ENCODE measurements at regions not wholly inside any gene's neighbourhood (a gene's known extent, or its start where the extent isn't known, plus 50 kb on each side); places are given as distances from the start of the nearest gene placed in this dataset.
"Not testable (repeated sequence)": the region's sequence is repeated elsewhere in the genome, so short reads cannot be mapped to it uniquely, and the experiment has no call there.

GRCh38 chr15:59794229-59794886 is 105.2 kb upstream of the BNIP2 start:
- ChIA-PET POLR2A (no interaction called here), CTCF (no interaction called here)

GRCh38 chr15:59792359-59792758 is 103.2 kb upstream of the BNIP2 start:
- CTCF ChIA-PET = no interaction called here
- POLR2A ChIA-PET = no interaction called here

- ChIA-PET CTCF (no interaction called here), POLR2A (no interaction called here)
Measured at GRCh38 chr15:59791755-59792154, 102.6 kb upstream of the BNIP2 start.

DNA sequence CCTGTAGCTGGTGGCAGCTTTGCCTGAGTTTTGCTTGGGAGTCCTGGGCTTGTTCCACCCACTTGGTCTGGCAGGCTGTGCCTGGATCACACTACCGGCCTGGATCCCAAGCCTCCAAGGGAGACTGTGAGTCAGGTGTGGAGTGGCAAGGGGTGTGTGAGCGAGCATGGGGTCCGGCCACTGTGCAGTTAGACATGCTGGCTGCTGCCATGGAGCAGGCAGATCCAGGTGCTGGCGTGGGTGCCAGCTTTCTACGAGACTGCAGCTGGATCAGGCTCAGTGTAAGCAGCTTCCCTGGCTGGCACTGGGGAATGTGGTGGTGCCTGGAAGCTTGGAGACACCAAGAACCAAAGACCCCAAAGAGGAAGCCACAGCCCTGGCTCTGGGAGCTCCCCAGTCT is 102.0 kb upstream of the BNIP2 start:
- POLR2A ChIA-PET = no interaction called here

DNA sequence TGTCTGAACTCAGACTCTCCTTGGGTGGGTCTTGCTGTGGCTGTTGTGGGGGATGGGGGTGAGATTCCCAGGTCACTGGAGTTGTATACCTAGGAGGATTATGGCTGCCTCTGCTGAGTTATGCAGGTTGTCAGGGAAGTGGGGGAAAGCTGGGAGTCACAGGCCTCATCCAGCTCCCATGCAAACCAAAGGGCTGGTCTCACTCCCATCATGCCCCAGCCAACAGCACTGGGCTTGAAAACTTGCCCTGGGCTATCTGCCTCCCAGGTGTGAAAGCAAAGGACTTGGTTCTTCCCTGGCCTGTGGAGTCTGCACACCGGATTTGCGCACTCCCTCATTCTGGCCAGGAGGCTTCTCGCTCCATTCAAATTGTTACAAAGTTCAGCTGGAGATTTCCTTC is 97.3 kb upstream of the BNIP2 start:
- POLR2A ChIA-PET, CTCF ChIA-PET: not testable (repeated sequence)

More for the DNA sequence above, 102.0 kb upstream of the BNIP2 start:
- CTCF ChIA-PET = no interaction called here

DNA sequence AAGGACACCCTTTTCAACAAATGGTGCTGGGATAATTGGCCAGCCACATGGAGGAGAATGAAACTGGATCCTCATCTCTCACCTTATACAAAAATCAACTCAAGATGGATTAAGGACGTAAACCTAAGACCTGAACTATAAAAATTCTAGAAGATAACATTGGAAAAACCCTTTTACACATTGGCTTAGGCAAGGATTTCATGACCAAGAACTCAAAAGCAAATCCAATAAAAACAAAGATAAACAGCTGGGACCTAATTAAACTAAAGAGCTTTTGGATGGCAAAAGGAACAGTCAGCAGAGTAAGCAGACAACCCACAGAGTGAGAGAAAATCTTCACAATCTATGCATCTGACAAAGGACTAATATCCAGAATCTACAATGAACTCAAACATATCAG is 96.9 kb upstream of the BNIP2 start:
- CTCF ChIA-PET, POLR2A ChIA-PET: not testable (repeated sequence)

GRCh38 chr15:59783774-59784520 is 94.8 kb upstream of the BNIP2 start:
- POLR2A ChIA-PET, CTCF ChIA-PET: not testable (repeated sequence)

- ChIA-PET CTCF (no interaction called here), POLR2A (no interaction called here)
Measured at GRCh38 chr15:59779110-59779509, 90.0 kb upstream of the BNIP2 start.

DNA sequence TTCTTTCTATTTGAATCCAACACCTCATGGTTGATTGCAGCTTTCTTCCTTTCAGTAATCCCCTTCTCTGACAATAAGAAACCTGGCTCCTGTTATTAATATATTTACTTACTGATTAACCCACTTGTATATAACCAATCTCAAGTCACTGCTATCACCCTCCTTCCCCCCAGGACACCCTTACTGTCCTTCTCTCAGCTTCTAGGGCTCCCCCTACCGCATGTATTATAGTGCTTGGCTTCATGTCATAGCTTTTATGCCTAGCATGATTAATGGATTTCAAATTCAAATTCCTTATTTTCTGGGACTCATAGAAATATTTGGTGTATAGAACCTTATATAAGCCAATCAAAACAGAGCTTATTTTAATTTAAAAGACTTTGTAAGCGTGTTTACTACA is 75.7 kb upstream of the BNIP2 start:
- POLR2A ChIA-PET = no interaction called here
- CTCF ChIA-PET = no interaction called here

DNA sequence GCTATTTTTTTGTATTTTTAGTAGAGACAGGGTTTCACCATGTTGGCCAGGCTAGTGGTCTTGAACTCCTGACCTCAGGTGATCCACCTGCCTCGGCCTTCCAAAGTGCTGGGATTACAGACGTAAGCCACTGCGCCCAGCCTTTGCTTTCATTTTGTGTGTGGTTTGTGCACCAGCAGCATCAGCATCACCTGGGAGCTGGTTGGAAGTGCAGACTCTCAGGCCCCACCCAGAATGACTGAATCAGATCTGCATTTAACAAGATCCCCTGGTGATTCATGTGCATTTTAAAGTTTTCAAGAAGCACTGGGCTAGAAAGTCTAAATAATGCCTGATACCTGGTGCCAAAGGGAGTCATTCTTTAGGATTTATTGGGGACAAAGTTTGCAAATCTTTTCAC is 73.4 kb upstream of the BNIP2 start:
- CTCF ChIA-PET = no interaction called here
- POLR2A ChIA-PET = no interaction called here

- CTCF ChIA-PET = interaction anchor here (0.7 kb wide), 1 partner anchor 22 kb away, joined by 3 read pairs; no protein-coding TSS in a partner anchor
- POLR2A ChIA-PET = not testable (repeated sequence)
Measured at GRCh38 chr15:59760256-59760655, 71.1 kb upstream of the BNIP2 start.

GRCh38 chr15:59751552-59752413 is 62.7 kb upstream of the BNIP2 start:
- ChIA-PET CTCF (interaction anchor here (0.7 to 1.5 kb wide), 3 partner anchors 35 to 252 kb away, joined by 3 to 4 read pairs (median 3); partner anchors contain the start of gene FOXB1), POLR2A (no interaction called here)

- CTCF ChIA-PET = no interaction called here
- POLR2A ChIA-PET = no interaction called here
Measured at GRCh38 chr15:59746777-59747176, 57.7 kb upstream of the BNIP2 start.

GRCh38 chr15:59741274-59741906 is 52.3 kb upstream of the BNIP2 start:
- POLR2A ChIA-PET = no interaction called here
- CTCF ChIA-PET = interaction anchor here (1.2 to 1.6 kb wide), 2 partner anchors 176 to 585 kb away, joined by 3 to 5 read pairs; no protein-coding TSS in a partner anchor

GRCh38 chr15:59739557-59740186 is 50.6 kb upstream of the BNIP2 start:
- POLR2A ChIA-PET = no interaction called here
- CTCF ChIA-PET = no interaction called here

Measured in activated CD8-positive, alpha-beta memory T cell treated with anti-CD3 and anti-CD28 coated beads for 36 hours (primary cell).